HS-27A (cell line): ENCODE measurements at regions not wholly inside any gene's neighbourhood (a gene's known extent, or its start where the extent isn't known, plus 50 kb on each side); places are given as distances from the start of the nearest gene placed in this dataset.
"Not testable (repeated sequence)": the region's sequence is repeated elsewhere in the genome, so short reads cannot be mapped to it uniquely, and the experiment has no call there.

ENCODE experiments used
- DNase-seq: peaks from one replicate; pipeline ENCODE4 v3.0.0-alpha.2; 2012; ENCODE audit warnings: low read depth, missing footprints

DNA sequence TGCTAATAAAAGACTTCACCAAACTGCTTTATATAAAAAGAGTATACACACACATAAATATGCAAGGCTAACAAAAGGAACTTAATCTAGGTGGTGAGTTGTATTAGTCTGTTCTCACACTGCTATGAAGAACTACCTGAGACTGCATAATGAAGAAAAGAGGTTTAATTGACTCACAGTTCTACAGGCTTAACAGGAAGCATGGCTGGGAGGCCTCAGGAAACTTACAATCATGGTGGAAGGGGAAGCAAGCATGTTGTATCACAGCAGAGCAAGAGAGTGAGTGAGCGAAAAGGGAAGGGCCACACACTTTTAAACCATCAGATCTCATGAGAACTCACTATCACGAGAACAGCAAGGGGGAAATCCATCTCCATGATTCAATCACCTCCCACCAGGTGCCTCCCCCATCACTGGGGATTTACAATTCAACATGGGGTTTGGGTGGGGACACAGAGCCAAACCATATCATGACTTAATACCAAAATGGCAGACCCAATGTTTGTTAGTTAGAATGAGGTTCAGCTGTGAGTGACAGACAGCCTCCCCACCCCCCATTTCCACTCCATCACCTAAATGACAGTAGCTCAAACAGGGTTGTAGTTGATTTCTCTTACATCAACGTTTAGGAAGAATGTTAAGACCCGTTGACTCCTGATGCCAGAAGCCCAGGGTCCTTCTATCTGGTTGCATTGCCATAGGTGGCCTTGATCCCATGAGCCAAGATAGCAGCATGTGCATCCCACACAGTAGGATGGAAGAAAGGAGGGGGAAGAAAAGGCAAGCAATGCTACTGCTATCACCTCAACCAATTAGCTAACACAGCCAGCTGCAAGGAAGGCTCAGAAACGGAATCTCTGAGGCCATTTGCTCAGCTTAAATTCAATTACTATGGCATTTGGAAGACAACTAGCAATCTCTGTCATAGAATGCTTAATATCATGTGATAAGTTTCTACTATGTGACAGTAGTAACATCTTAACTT is 77.0 kb downstream of the CCDC71L start:
- no peak for DNase-seq

GRCh38 chr7:106583100-106583499 is 77.9 kb downstream of the CCDC71L start:
- no peak for DNase-seq

DNA sequence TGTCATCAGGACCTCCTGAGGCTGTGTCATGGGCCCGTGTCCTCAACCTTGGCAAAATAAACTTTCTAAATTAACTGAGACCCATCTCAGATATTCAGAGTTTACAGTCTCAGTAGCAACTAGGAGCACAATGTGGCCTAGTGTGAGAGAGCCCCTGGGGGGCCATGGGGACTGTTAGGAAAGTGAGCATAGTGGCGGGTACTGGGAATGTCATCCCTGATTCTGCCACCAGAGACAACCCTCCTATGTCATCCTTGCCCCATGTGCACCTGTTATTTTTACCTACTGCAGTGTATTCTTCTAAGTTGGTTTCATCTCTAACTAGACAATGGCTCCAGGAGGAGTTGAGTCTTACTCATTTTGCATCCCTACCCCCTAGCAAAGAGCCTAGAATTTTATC is 78.6 kb downstream of the CCDC71L start:
- no peak for DNase-seq

- not testable (repeated sequence) for DNase-seq
These were observed 81.9 kb downstream of the CCDC71L start for GRCh38 chr7:106579086-106579485.

DNA sequence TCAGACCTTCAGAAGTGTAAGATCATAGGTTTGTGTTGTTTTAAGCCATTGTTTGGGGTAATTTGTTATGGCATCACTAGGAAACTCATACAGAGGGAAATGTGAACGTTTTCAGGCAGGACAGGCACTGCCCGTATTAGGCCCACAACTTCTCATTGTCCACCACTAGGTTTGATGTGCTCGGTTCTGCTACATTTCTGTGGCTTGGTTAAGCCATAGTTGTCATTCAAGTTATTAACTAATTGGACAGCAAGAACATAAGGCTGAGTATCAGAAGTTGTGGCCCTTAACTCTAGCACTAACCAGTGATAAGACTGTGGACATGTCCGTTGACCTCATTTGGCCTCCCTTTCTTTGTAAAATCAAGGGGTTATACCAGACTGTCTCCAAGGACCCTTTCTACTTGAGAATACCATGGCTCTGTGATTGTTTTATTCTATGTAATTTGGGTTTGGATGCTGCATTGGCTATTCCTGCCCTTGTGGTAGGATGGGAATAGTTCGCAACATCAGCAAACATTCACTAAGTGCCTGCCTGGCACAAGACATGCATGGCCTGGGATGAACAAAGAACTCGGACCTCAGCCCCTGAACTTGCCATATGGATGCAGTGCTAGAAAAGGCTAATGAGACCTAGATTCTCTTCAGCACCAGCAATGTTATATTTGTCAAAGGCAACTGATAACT is 85.7 kb downstream of the CCDC71L start:
- DNase-seq: no peak

DNA sequence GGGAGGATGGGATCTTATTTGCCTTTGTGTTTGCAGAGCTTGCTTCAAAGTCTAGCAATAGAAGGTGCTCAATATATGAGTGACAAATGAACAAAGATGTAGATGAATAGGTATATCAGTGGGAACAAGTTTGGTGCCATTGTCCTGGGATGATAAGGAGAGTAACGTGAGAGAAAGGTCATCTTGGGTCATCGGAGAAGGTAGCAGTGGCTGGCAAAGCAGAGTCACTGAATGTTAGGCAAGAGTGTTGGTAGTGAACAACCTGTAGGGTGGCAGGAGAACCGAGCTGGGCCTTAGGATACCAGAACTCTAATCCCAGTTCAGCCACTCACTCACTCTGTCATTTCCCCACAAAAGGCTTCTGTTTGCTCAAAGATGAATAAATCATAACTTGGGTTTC is 87.2 kb downstream of the CCDC71L start:
- DNase-seq: no peak

- no peak for DNase-seq
These were observed 87.8 kb downstream of the CCDC71L start for GRCh38 chr7:106573125-106573663.

DNA sequence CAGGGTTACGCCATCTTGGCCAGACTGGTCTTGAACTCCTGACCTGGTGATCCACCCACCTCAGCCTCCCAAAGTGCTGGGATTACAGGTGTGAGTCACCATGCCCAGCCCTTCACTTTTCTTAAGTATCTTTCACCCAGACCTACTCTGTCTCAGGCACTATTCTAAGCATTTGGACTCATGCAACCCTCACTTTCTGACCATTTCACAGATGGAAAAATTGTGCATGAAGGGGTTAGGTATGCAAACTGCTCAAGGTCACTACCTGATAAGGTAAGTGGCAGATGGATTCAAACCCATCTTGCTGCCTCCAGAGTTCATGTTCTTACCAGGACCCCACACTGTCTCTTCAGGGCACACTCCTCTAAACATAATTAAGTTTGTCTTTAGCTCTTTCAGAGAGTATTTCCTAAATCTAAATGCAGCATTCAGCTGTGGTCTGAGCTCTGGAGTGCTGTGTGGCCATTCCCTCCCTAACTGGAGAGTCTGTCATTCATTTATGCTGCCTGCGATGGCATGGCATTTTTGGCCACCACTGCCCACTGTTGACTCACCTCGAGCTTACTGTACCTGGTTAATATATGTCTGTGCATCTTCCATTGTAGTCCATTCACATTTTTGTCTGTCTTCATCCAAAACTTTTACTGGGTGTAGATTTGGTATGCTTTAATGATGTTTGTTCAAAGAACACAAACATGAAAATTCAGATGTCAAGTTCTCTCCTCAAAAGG is 88.4 kb downstream of the CCDC71L start:
- no peak for DNase-seq

- DNase-seq: no peak
These were observed 89.4 kb downstream of the CCDC71L start for GRCh38 chr7:106571563-106571962.

- DNase-seq: no peak
These were observed 90.0 kb downstream of the CCDC71L start for GRCh38 chr7:106570948-106571418.

DNA sequence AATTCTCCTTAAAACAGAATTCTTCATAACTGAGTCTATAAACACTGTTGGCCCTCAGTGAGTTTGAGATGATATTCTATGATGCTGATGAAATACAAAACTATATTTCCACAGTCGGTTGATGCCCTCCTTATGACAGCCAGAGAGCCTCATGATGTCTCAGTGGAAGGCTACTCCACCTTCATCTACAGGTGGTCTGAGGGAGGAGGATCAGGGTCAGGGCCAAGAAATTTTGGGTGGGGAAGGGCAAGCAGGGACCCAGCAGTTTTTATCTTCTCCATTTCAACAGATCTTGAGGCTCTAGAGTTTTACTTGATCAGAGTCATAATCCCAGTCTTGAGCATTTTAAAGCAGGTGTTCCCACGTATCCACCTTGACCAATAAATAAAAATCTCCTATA is 90.8 kb downstream of the CCDC71L start:
- no peak for DNase-seq

DNA sequence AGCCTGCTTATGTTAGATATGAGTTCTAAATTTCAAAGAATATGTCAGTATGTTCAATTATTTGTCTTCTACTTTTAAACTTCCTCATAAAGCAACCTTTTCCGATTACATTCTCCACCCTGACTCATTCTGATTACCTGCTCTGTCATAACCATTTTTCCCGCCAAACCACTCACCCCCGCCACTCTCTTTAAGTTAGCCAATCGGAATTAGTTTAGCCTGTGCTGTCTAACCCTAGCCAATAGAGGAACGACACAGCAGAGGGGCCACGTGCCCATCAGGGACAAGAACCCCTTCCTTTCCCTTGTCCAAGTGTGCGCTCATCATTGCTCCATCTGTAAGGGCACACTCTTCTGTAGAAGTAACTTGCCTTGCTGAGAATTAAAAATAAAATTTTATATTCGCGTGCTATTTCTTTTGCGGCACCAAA is 91.4 kb downstream of the CCDC71L start:
- no peak for DNase-seq

- no peak for DNase-seq
These were observed 92.1 kb downstream of the CCDC71L start for GRCh38 chr7:106568680-106569499.

DNA sequence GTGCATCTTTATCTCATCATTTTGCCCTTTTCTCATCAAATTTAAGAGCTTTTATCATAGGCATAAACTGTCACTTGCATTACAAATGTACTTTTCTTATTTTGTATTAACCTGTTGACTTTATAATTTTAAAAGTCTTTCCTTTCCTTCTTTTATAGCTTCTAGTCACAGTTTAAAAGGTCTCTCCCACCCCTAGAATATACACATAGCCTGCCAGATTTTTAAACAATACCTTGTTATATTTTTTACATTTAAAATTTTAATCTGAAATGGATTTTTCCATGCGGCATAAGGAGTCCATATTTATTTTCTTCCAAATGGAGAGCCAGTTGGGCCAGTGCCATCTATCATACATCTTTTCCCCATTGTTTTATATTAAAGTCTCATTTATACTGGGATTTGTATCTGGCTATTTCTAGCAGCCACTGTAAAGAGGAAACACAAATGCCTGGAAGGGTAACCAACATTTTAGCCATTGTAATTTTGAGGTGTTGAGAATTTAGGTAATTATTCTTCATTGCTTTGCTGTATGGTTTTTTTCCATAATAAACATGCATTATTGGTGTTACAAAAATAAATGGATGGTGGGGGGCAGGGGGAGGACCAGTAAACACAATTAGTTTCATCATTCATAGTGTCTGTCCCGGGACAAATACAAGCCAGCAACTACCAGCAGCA is 92.8 kb downstream of the CCDC71L start:
- DNase-seq: no peak

DNA sequence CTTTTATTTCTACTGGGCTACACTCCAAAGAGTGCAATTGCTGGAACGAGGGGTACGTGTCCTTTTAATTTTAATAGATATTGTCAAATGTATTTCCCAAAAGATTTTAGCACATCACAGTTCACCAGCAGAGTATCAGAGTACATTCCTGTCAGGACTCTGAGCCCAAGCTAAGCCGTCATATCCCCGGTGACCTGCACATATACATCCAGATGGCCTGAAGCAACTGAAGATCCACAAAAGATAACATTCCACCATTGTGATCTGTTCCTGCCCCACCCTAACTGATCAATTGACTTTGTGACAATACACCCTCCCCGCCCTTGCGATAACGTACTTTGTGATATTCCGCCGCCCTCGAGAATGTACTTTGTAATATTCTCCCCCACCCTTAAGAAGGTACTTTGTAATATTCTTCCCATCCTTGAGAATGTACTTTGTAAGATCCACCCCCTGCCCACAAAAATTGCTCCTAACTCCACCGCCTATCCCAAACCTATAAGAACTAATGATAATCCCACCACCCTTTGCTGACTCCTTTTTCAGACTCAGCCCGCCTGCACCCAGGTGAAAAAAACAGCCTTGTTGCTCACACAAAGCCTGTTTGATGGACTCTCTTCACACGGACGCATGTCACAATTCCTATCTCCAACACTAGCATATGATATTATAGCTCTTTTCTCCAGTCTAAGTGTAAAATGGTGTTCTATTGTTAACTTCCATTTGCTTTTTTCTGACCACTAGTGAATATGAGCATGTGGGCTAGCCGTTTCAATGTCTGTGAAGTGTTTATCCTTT is 93.6 kb downstream of the CCDC71L start:
- not testable (repeated sequence) for DNase-seq

- no peak for DNase-seq
These were observed 94.3 kb downstream of the CCDC71L start for GRCh38 chr7:106566672-106567071.

DNA sequence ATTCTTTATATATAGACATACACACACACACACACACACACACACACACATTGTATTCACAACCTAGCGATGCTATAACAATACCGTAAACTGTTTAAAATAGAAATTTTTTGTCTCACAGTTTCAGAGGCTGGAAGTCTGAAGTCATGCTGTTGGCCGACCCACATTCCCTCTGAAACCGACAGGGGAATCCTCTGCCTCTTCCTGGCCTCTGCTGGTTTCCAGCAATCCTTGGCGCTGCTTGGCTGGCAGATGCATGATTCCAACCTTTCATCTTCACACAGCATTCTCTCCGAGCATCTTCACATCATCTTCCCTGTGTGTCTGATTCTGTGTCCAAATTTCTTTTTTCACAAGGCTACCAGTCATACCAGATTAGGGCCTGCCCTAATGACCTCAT is 94.8 kb downstream of the CCDC71L start:
- DNase-seq: no peak

DNA sequence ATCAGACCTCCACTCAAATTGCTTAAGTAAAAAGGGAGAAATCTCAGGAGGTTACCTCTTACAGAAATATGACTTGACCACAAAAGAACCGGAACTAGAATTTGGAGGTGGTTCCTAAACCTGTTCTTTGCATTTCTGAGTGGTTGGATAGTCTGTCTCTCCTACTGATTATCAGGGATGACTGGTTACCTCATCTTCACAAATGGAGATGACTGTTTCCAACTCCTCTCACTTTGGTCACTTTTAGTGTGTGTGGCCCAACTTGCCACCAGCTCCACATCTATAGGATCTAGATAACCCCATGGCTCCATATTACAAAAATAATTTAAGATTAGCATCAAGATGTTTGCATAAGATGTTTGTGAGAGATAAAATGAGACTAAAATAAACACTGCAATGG is 95.5 kb downstream of the CCDC71L start:
- no peak for DNase-seq

DNA sequence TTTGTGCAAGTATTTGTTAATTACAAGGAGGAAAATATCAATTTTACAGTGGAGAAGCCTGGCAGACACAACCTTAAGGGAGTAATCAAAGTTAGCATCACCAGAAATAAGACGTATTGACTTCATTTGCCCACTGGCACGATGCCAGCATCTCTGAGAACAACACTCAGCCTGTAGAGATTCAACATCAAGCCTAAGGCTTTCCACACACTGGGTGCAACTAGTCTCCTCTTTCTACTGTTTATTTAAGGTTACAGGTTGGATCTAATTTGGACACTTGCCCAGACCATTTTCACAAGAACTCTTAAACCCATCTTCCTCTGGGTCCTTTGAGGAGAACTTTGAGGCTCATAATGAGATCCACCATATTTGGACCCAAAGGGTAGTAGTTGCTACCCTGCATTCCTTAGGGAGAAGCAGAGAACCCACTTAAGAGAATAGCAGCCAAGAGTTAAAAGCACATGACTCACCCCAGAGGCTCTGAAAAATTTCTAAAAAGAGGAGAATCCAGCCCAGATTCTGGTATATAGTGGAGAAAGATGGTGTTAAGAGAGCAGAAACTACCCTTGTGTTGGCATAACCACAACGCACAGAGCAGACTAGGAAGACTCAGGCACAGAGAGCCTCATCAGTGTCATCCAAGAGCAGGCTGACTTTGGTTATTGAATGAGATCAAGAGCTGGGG is 97.3 kb downstream of the CCDC71L start:
- no peak for DNase-seq
